H1 (cell line): ENCODE measurements at regions not wholly inside any gene's neighbourhood (a gene's known extent, or its start where the extent isn't known, plus 50 kb on each side); places are given as distances from the start of the nearest gene placed in this dataset.

Source experiments
- CTCF ChIA-PET: fragments of 300-600 bp; sonication (Branson Sonifier 250); formaldehyde crosslinking; loops from one replicate; lab custom pipeline; 2021; ENCODE audit not compliant: partially characterized antibody; lab: Charles Lee
- POLR2A ChIA-PET: fragments of 300-600 bp; sonication (Branson Sonifier 250); formaldehyde crosslinking; loops from one replicate; lab custom pipeline; 2021; ENCODE audit warnings: inconsistent platforms; ENCODE audit not compliant: partially characterized antibody; lab: Charles Lee
- DNase-seq, 2 experiments: peaks; one replicate each; pipeline versions ENCODE4 v3.0.0 to v3.0.0-alpha.2; 2010 to 2022; ENCODE audit warnings: low spot score in 2 of 2, low read depth in 1 of 2, mixed read lengths in 1 of 2
- FAIRE-seq: peaks from 2 replicates; lab custom pipeline; 2011; peaks lifted over from hg19 to GRCh38; lab: Jason Lieb, UNC
- H2AFZ ChIP-seq: 2 replicates; pipeline ENCODE4 v1.8.1; 2012; ENCODE audit warnings: low read length, inconsistent platforms
- H2AK5ac ChIP-seq: 2 replicates; pipeline ENCODE4 v1.6.1; 2013; ENCODE audit warnings: low read depth, low read length
- H2BK120ac ChIP-seq: replicated peaks from 2 replicates; pipeline ENCODE3; 2013; ENCODE audit warnings: low read depth, low read length, inconsistent platforms
- H2BK12ac ChIP-seq: 2 replicates; pipeline ENCODE4 v1.6.1; 2013; ENCODE audit warnings: low read depth, low read length
- H2BK15ac ChIP-seq: 2 replicates; pipeline ENCODE4 v1.6.1; 2013; ENCODE audit warnings: low read length
- H2BK20ac ChIP-seq: 2 replicates; pipeline ENCODE4 v1.6.1; 2013; ENCODE audit warnings: low read length
- H2BK5ac ChIP-seq: 2 replicates; pipeline ENCODE4 v1.6.1; 2013; ENCODE audit warnings: low read depth, low read length
- H3K14ac ChIP-seq: 2 replicates; pipeline ENCODE4 v1.6.1; 2013; ENCODE audit warnings: inconsistent platforms; ENCODE audit not compliant: insufficient read length
- H3K18ac ChIP-seq: 2 replicates; pipeline ENCODE4 v1.6.1; 2013; ENCODE audit warnings: low read length; ENCODE audit errors: extremely low read depth
- H3K23ac ChIP-seq: 2 replicates; pipeline ENCODE4 v1.6.1; 2013; ENCODE audit warnings: inconsistent platforms; ENCODE audit not compliant: insufficient read length
- H3K23me2 ChIP-seq: 2 replicates; pipeline ENCODE4 v1.6.1; 2013; ENCODE audit warnings: low read depth, low read length
- H3K27ac ChIP-seq: 2 replicates; pipeline ENCODE4 v1.6.1; 2011; ENCODE audit warnings: low read depth, low read length, inconsistent platforms
- H3K27me3 ChIP-seq, 4 experiments: replicated peaks in 1 of 4; 1 replicate in 1 of 4; 2 replicates in 3 of 4; pipeline versions ENCODE4 v1.6.1 to v1.8.1; 2011 to 2013; ENCODE audit warnings: low read length in 3 of 4, mild to moderate bottlenecking in 3 of 4, inconsistent platforms in 2 of 4, mixed read lengths in 2 of 4, moderate library complexity in 1 of 4; ENCODE audit not compliant: control insufficient read depth in 3 of 4, insufficient read depth in 3 of 4; ENCODE audit errors: extremely low read depth in 1 of 4
- H3K36me3 ChIP-seq, 4 experiments: 2 replicates each; pipeline versions ENCODE4 v1.6.1 to v1.8.1; 2011 to 2013; ENCODE audit warnings: mild to moderate bottlenecking in 4 of 4, low read length in 3 of 4, moderate library complexity in 2 of 4, control low read depth in 1 of 4, inconsistent platforms in 1 of 4; ENCODE audit not compliant: insufficient read depth in 4 of 4, control insufficient read depth in 2 of 4
- H3K4ac ChIP-seq: replicated peaks from 2 replicates; pipeline ENCODE3; 2013; ENCODE audit warnings: low read length, low read depth, mixed read lengths, inconsistent platforms; ENCODE audit not compliant: insufficient read length
- H3K4me1 ChIP-seq, 4 experiments: replicated peaks in 1 of 4; 1 replicate in 1 of 4; 2 replicates in 3 of 4; pipeline versions ENCODE4 v1.6.1 to v1.8.1; 2011 to 2013; ENCODE audit warnings: low read length in 3 of 4, inconsistent platforms in 2 of 4, mixed read lengths in 1 of 4; ENCODE audit not compliant: insufficient read depth in 4 of 4, control insufficient read depth in 3 of 4
- H3K4me2 ChIP-seq, 2 experiments: 2 replicates each; pipeline versions ENCODE4 v1.6.1 to v1.8.1; 2011 to 2013; ENCODE audit warnings: low read depth in 2 of 2, low read length in 2 of 2, control low read depth in 1 of 2, inconsistent platforms in 1 of 2, mild to moderate bottlenecking in 1 of 2; ENCODE audit not compliant: insufficient read depth in 1 of 2
- H3K4me3 ChIP-seq, 4 experiments: fragments of 200-600, 300-600 bp in 1 of 4; sonication (generic), shearing (Covaris generic), sonication (Bioruptor Twin) in 1 of 4; 2 replicates each; pipeline versions ENCODE4 v1.5.1 to v1.8.1; 2011 to 2016; ENCODE audit warnings: low read length in 4 of 4, low read depth in 3 of 4, control low read depth in 2 of 4, inconsistent platforms in 2 of 4, mild to moderate bottlenecking in 2 of 4, mixed read lengths in 1 of 4, moderate library complexity in 1 of 4; ENCODE audit not compliant: insufficient read depth in 2 of 4; ENCODE audit errors: extremely low read depth in 1 of 4
- H3K56ac ChIP-seq: replicated peaks from 2 replicates; pipeline ENCODE3; 2013; ENCODE audit warnings: low read depth, mild to moderate bottlenecking, mixed read lengths, low read length, inconsistent platforms; ENCODE audit not compliant: insufficient read length
- H3K79me1 ChIP-seq: 2 replicates; pipeline ENCODE4 v1.6.1; 2013; ENCODE audit warnings: low read depth, low read length, control low read depth
- H3K79me2 ChIP-seq, 2 experiments: 2 replicates each; pipeline versions ENCODE4 v1.6.1 to v1.8.1; 2012 to 2013; ENCODE audit warnings: low read length in 2 of 2, mild to moderate bottlenecking in 2 of 2, inconsistent platforms in 1 of 2; ENCODE audit not compliant: insufficient read depth in 2 of 2, control insufficient read depth in 1 of 2
- H3K9ac ChIP-seq, 4 experiments: replicated peaks in 1 of 4; 1 replicate in 1 of 4; 2 replicates in 3 of 4; pipeline versions ENCODE4 v1.6.1 to v1.8.1; 2011 to 2013; ENCODE audit warnings: low read depth in 3 of 4, low read length in 3 of 4, control low read depth in 2 of 4, mild to moderate bottlenecking in 2 of 4, moderate library complexity in 2 of 4, inconsistent platforms in 1 of 4; ENCODE audit errors: extremely low read depth in 1 of 4
- H3K9me3 ChIP-seq, 2 experiments: 2 replicates each; pipeline versions ENCODE4 v1.6.1 to v1.8.1; 2012 to 2013; ENCODE audit warnings: mild to moderate bottlenecking in 2 of 2, moderate library complexity in 2 of 2, control low read depth in 1 of 2, inconsistent platforms in 1 of 2, low read depth in 1 of 2, low read length in 1 of 2, mixed read lengths in 1 of 2; ENCODE audit not compliant: insufficient read depth in 2 of 2
- H4K20me1 ChIP-seq, 2 experiments: replicated peaks in 1 of 2; 2 replicates each; pipeline versions ENCODE3 to v1.8.1; 2011 to 2013; ENCODE audit warnings: inconsistent platforms in 2 of 2, low read length in 2 of 2, mild to moderate bottlenecking in 1 of 2; ENCODE audit not compliant: insufficient read depth in 2 of 2, control insufficient read depth in 1 of 2
- H4K5ac ChIP-seq: 2 replicates; pipeline ENCODE4 v1.6.1; 2013; ENCODE audit warnings: low read length, low read depth, mixed read lengths, inconsistent platforms; ENCODE audit not compliant: insufficient read length
- H4K8ac ChIP-seq: 2 replicates; pipeline ENCODE4 v1.8.0; 2013; ENCODE audit warnings: mild to moderate bottlenecking, moderate library complexity, low read length, inconsistent platforms; ENCODE audit not compliant: insufficient read depth; ENCODE audit errors: extremely low read depth
- H4K91ac ChIP-seq: replicated peaks from 2 replicates; pipeline ENCODE3; 2013; ENCODE audit warnings: low read length, mixed read lengths, inconsistent platforms; ENCODE audit not compliant: insufficient read length
- TF ChIP-seq, protein P1 (sequence below): fragments of 300-600 bp; sonication (generic); IDR thresholded peaks from 2 replicates; pipeline ENCODE4 v1.7.1; 2012; ENCODE audit warnings: low read length, moderate library complexity, mild to moderate bottlenecking, inconsistent platforms; ENCODE audit not compliant: insufficient replicate concordance

DNA sequence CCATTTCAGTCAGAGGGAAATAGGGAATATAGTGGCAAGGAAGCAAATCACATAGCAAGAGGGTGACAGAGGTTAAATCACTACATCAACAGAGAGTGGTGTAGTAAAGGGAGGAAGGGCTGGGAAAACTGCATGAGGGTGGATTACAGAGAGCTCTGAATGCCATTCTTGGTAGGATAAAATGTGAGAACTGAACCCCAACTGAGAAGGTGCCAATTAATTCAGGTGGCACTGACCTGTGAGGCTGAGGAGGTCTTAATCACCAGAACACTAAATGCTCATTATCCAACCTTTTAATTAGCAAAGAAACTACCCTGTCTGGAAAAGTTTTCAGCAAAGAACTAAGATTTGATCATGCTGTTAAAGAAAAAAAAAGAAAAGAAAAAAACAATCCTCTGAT lies 202.7 kb downstream of the LRRN1 start:
- Histone ChIP-seq H3K27me3 (no peaks in the 10 kb centered on the region), H3K18ac (no peak overlapping the region), H3K4me2 (no peak overlapping the region), H2BK15ac (no peak overlapping the region), H2AFZ (no peak overlapping the region), H2AK5ac (no peak overlapping the region), H3K9me3 (no peaks in the 10 kb centered on the region), H2BK20ac (no peak overlapping the region), H3K27ac (no peak overlapping the region), H3K56ac (no peak overlapping the region), H3K4me1 (peaks cover 0 to 5% (median 1%) of the 10 kb centered on the region in 4 experiments; a peak in 1 of 7 replicates), H3K23me2 (no peaks in the 10 kb centered on the region), H2BK120ac (no peak overlapping the region), H4K20me1 (no peaks in the 10 kb centered on the region), H4K5ac (no peak overlapping the region), H2BK12ac (no peak overlapping the region), H3K79me2 (no peaks in the 10 kb centered on the region), H3K36me3 (no peaks in the 10 kb centered on the region), H3K4ac (no peak overlapping the region), H4K91ac (no peak overlapping the region), H3K23ac (no peak overlapping the region), H3K14ac (no peak overlapping the region), H3K79me1 (no peaks in the 10 kb centered on the region), H3K4me3 (no peak overlapping the region), H3K9ac (no peak overlapping the region), H4K8ac (no peak overlapping the region), H2BK5ac (no peak overlapping the region)
- no peak for FAIRE-seq
- ChIA-PET POLR2A (no interaction called here), CTCF (interaction anchor here (0.7 to 1.8 kb wide), 4 partner anchors 69 to 398 kb away, joined by 3 read pairs; no protein-coding TSS in a partner anchor)
- no peak for DNase-seq
- TF ChIP-seq, protein P1, sequence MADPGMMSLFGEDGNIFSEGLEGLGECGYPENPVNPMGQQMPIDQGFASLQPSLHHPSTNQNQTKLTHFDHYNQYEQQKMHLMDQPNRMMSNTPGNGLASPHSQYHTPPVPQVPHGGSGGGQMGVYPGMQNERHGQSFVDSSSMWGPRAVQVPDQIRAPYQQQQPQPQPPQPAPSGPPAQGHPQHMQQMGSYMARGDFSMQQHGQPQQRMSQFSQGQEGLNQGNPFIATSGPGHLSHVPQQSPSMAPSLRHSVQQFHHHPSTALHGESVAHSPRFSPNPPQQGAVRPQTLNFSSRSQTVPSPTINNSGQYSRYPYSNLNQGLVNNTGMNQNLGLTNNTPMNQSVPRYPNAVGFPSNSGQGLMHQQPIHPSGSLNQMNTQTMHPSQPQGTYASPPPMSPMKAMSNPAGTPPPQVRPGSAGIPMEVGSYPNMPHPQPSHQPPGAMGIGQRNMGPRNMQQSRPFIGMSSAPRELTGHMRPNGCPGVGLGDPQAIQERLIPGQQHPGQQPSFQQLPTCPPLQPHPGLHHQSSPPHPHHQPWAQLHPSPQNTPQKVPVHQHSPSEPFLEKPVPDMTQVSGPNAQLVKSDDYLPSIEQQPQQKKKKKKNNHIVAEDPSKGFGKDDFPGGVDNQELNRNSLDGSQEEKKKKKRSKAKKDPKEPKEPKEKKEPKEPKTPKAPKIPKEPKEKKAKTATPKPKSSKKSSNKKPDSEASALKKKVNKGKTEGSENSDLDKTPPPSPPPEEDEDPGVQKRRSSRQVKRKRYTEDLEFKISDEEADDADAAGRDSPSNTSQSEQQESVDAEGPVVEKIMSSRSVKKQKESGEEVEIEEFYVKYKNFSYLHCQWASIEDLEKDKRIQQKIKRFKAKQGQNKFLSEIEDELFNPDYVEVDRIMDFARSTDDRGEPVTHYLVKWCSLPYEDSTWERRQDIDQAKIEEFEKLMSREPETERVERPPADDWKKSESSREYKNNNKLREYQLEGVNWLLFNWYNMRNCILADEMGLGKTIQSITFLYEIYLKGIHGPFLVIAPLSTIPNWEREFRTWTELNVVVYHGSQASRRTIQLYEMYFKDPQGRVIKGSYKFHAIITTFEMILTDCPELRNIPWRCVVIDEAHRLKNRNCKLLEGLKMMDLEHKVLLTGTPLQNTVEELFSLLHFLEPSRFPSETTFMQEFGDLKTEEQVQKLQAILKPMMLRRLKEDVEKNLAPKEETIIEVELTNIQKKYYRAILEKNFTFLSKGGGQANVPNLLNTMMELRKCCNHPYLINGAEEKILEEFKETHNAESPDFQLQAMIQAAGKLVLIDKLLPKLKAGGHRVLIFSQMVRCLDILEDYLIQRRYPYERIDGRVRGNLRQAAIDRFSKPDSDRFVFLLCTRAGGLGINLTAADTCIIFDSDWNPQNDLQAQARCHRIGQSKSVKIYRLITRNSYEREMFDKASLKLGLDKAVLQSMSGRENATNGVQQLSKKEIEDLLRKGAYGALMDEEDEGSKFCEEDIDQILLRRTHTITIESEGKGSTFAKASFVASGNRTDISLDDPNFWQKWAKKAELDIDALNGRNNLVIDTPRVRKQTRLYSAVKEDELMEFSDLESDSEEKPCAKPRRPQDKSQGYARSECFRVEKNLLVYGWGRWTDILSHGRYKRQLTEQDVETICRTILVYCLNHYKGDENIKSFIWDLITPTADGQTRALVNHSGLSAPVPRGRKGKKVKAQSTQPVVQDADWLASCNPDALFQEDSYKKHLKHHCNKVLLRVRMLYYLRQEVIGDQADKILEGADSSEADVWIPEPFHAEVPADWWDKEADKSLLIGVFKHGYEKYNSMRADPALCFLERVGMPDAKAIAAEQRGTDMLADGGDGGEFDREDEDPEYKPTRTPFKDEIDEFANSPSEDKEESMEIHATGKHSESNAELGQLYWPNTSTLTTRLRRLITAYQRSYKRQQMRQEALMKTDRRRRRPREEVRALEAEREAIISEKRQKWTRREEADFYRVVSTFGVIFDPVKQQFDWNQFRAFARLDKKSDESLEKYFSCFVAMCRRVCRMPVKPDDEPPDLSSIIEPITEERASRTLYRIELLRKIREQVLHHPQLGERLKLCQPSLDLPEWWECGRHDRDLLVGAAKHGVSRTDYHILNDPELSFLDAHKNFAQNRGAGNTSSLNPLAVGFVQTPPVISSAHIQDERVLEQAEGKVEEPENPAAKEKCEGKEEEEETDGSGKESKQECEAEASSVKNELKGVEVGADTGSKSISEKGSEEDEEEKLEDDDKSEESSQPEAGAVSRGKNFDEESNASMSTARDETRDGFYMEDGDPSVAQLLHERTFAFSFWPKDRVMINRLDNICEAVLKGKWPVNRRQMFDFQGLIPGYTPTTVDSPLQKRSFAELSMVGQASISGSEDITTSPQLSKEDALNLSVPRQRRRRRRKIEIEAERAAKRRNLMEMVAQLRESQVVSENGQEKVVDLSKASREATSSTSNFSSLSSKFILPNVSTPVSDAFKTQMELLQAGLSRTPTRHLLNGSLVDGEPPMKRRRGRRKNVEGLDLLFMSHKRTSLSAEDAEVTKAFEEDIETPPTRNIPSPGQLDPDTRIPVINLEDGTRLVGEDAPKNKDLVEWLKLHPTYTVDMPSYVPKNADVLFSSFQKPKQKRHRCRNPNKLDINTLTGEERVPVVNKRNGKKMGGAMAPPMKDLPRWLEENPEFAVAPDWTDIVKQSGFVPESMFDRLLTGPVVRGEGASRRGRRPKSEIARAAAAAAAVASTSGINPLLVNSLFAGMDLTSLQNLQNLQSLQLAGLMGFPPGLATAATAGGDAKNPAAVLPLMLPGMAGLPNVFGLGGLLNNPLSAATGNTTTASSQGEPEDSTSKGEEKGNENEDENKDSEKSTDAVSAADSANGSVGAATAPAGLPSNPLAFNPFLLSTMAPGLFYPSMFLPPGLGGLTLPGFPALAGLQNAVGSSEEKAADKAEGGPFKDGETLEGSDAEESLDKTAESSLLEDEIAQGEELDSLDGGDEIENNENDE: no peak
